Activated naive CD8-positive, alpha-beta T cell (primary cell): ENCODE measurements at regions not wholly inside any gene's neighbourhood (a gene's known extent, or its start where the extent isn't known, plus 50 kb on each side); places are given as distances from the start of the nearest gene placed in this dataset.

Experiments
- H3K27ac Mint-ChIP-seq: one replicate; pipeline ENCODE4 v1.8.0; 2021; ENCODE audit warnings: mixed read lengths
- H3K27me3 Mint-ChIP-seq: one replicate; pipeline ENCODE4 v1.8.0; 2021; ENCODE audit warnings: mixed read lengths
- H3K36me3 Mint-ChIP-seq: one replicate; pipeline ENCODE4 v1.8.0; 2021; ENCODE audit warnings: mixed read lengths
- H3K4me1 Mint-ChIP-seq: one replicate; pipeline ENCODE4 v1.8.0; 2021; ENCODE audit warnings: low read depth, mixed read lengths
- H3K4me3 Mint-ChIP-seq: one replicate; pipeline ENCODE4 v1.8.0; 2021; ENCODE audit warnings: mild to moderate bottlenecking, mixed read lengths
- H3K9me3 Mint-ChIP-seq: one replicate; pipeline ENCODE4 v1.8.0; 2021; ENCODE audit warnings: low read depth, mixed read lengths

GRCh38 chr21:38922474-38923235 is 116.9 kb downstream of the ETS2 start:
- peaks cover 3% of the 10 kb centered on the region for H3K36me3 Mint-ChIP-seq
- H3K4me1 Mint-ChIP-seq = no peaks in the 10 kb centered on the region
- peaks cover 4% of the 10 kb centered on the region for H3K9me3 Mint-ChIP-seq
- peaks cover 12% of the 10 kb centered on the region for H3K27me3 Mint-ChIP-seq
- H3K27ac Mint-ChIP-seq = no peak overlapping the region
- no peak overlapping the region for H3K4me3 Mint-ChIP-seq

- Mint-ChIP-seq H3K4me3 (no peak overlapping the region), H3K4me1 (no peaks in the 10 kb centered on the region), H3K27me3 (peaks cover 15% of the 10 kb centered on the region), H3K27ac (no peak overlapping the region), H3K36me3 (peaks cover 3% of the 10 kb centered on the region), H3K9me3 (peaks cover 4% of the 10 kb centered on the region)
These were observed 116.0 kb downstream of the ETS2 start for GRCh38 chr21:38921511-38922251.

GRCh38 chr21:38920631-38921398 is 115.1 kb downstream of the ETS2 start:
- H3K27me3 Mint-ChIP-seq = peaks cover 15% of the 10 kb centered on the region
- H3K36me3 Mint-ChIP-seq = peaks cover 3% of the 10 kb centered on the region
- no peak overlapping the region for H3K27ac Mint-ChIP-seq
- peaks cover 4% of the 10 kb centered on the region for H3K9me3 Mint-ChIP-seq
- no peak overlapping the region for H3K4me3 Mint-ChIP-seq
- H3K4me1 Mint-ChIP-seq = no peaks in the 10 kb centered on the region

GRCh38 chr21:38918607-38919346 is 113.0 kb downstream of the ETS2 start:
- Mint-ChIP-seq H3K4me3 (no peak overlapping the region), H3K27me3 (peaks cover 15% of the 10 kb centered on the region), H3K27ac (no peak overlapping the region), H3K9me3 (peaks cover 4% of the 10 kb centered on the region), H3K36me3 (peaks cover 3% of the 10 kb centered on the region), H3K4me1 (no peaks in the 10 kb centered on the region)

GRCh38 chr21:38917043-38917774 is 111.5 kb downstream of the ETS2 start:
- H3K36me3 Mint-ChIP-seq = peaks cover under 1% of the 10 kb centered on the region
- peaks cover 4% of the 10 kb centered on the region for H3K9me3 Mint-ChIP-seq
- H3K27ac Mint-ChIP-seq = no peak overlapping the region
- H3K4me3 Mint-ChIP-seq = no peak overlapping the region
- no peaks in the 10 kb centered on the region for H3K4me1 Mint-ChIP-seq
- peaks cover 5% of the 10 kb centered on the region for H3K27me3 Mint-ChIP-seq

GRCh38 chr21:38916214-38916964 is 110.7 kb downstream of the ETS2 start:
- H3K4me1 Mint-ChIP-seq = no peaks in the 10 kb centered on the region
- H3K27ac Mint-ChIP-seq = no peak overlapping the region
- H3K36me3 Mint-ChIP-seq = no peaks in the 10 kb centered on the region
- peaks cover 3% of the 10 kb centered on the region for H3K27me3 Mint-ChIP-seq
- no peak overlapping the region for H3K4me3 Mint-ChIP-seq
- no peaks in the 10 kb centered on the region for H3K9me3 Mint-ChIP-seq

- H3K27ac Mint-ChIP-seq = no peak overlapping the region
- H3K27me3 Mint-ChIP-seq = peaks cover 3% of the 10 kb centered on the region
- no peaks in the 10 kb centered on the region for H3K4me1 Mint-ChIP-seq
- no peaks in the 10 kb centered on the region for H3K9me3 Mint-ChIP-seq
- no peaks in the 10 kb centered on the region for H3K36me3 Mint-ChIP-seq
- no peak overlapping the region for H3K4me3 Mint-ChIP-seq
These were observed 109.8 kb downstream of the ETS2 start for GRCh38 chr21:38915546-38915945.

GRCh38 chr21:38914528-38915293 is 109.0 kb downstream of the ETS2 start:
- H3K36me3 Mint-ChIP-seq = no peaks in the 10 kb centered on the region
- H3K27ac Mint-ChIP-seq = no peak overlapping the region
- no peaks in the 10 kb centered on the region for H3K4me1 Mint-ChIP-seq
- peaks cover 3% of the 10 kb centered on the region for H3K27me3 Mint-ChIP-seq
- no peaks in the 10 kb centered on the region for H3K9me3 Mint-ChIP-seq
- H3K4me3 Mint-ChIP-seq = no peak overlapping the region

GRCh38 chr21:38913893-38914527 is 108.3 kb downstream of the ETS2 start:
- Mint-ChIP-seq H3K9me3 (no peaks in the 10 kb centered on the region), H3K27me3 (peaks cover 3% of the 10 kb centered on the region), H3K4me3 (no peak overlapping the region), H3K27ac (no peak overlapping the region), H3K4me1 (no peaks in the 10 kb centered on the region), H3K36me3 (no peaks in the 10 kb centered on the region)

GRCh38 chr21:38913120-38913892 is 107.6 kb downstream of the ETS2 start:
- H3K27ac Mint-ChIP-seq = no peak overlapping the region
- H3K9me3 Mint-ChIP-seq = no peaks in the 10 kb centered on the region
- no peak overlapping the region for H3K4me3 Mint-ChIP-seq
- H3K4me1 Mint-ChIP-seq = no peaks in the 10 kb centered on the region
- H3K36me3 Mint-ChIP-seq = no peaks in the 10 kb centered on the region
- peaks cover 3% of the 10 kb centered on the region for H3K27me3 Mint-ChIP-seq

GRCh38 chr21:38912789-38913119 is 107.0 kb downstream of the ETS2 start:
- Mint-ChIP-seq H3K27ac (no peak overlapping the region), H3K9me3 (no peaks in the 10 kb centered on the region), H3K4me1 (no peaks in the 10 kb centered on the region), H3K4me3 (no peak overlapping the region), H3K36me3 (no peaks in the 10 kb centered on the region), H3K27me3 (peaks cover 3% of the 10 kb centered on the region)

GRCh38 chr21:38912102-38912629 is 106.4 kb downstream of the ETS2 start:
- H3K27me3 Mint-ChIP-seq = peaks cover under 1% of the 10 kb centered on the region
- no peaks in the 10 kb centered on the region for H3K36me3 Mint-ChIP-seq
- H3K4me1 Mint-ChIP-seq = no peaks in the 10 kb centered on the region
- H3K27ac Mint-ChIP-seq = no peak overlapping the region
- no peaks in the 10 kb centered on the region for H3K9me3 Mint-ChIP-seq
- H3K4me3 Mint-ChIP-seq = no peak overlapping the region
